Occipital lobe (tissue), 1 donor: ENCODE measurements at regions not wholly inside any gene's neighbourhood (a gene's known extent, or its start where the extent isn't known, plus 50 kb on each side); places are given as distances from the start of the nearest gene placed in this dataset.

Experiments used
- DNase-seq: peaks from one replicate; lab custom pipeline; 2025; lab: John Stamatoyannopoulos, UW

GRCh38 chr2:144967961-144968360, 448.0 kb upstream of the ZEB2 start:
- no peak for DNase-seq

GRCh38 chr2:144965172-144965571, 445.3 kb upstream of the ZEB2 start:
- no peak for DNase-seq

DNA sequence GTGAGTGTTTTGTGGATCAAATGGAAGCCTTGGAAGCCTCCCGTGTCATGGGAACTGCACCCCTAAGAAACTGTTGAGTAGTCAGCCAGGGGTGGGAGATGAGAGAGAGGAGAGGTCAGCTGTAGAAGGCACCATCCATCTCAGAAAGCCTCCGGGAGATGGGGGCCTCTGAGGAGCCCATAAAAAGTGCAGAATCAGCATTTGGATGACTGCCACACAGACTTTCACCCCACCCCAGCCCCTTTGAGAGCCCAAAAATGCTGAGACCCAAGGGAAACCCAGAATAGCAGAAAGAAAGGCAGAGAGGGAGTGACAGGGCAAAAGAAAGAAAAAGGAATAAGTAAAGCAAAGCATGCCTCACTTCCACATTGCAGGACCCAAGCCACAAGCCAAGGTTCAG, 443.1 kb upstream of the ZEB2 start:
- DNase-seq, result no peak

DNA sequence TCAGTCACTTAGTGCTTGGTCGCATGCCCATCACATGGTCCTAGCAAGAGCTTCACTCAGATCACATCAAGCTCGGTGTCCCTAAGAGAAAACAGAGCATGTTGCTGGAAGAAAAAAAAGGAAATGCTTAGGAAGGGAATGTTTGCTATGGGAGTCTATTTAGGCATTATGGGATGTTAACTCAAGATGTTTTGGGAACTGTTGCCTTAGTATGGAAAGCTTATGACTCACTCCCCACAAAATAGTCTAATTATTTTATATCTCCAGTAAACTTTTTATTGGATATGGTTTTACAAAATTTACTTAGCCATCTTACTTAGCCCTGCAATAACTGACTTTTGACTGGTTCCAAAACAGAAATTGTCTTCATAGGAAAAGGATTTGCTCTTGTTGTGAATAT, 439.5 kb upstream of the ZEB2 start:
- DNase-seq, result no peak

- no peak for DNase-seq
Measured at GRCh38 chr2:144950899-144951560, 431.1 kb upstream of the ZEB2 start.

DNA sequence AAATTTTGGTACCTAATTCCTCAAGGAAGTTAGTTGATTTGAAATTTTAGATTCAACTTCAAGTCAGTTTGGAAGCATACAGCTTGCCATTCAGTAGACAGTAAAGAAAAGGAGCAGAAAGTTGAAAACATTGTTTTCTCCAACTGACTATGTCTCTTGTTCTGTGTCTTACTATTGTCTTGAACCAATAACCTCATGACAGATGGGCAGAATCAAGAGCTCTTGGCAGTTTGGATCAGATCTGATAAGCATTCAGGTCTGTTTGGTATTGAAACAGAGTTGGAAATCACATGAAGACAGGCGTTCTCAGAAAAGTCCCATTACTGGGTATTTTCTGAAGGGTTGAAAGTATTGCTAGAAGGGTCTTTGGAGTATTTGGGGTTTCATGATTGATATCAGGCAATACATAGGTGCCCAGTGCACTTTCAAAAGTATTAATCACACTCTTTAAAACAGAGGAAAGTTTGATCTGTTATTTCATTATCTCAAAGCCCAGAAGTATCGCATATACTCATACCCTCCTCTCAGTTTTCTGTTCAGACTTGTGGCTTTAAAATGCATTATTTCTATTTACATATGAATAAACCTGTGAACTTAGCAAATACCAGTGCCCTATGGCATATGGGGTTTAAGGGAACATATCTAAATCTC, 428.4 kb upstream of the ZEB2 start:
- no peak for DNase-seq

DNA sequence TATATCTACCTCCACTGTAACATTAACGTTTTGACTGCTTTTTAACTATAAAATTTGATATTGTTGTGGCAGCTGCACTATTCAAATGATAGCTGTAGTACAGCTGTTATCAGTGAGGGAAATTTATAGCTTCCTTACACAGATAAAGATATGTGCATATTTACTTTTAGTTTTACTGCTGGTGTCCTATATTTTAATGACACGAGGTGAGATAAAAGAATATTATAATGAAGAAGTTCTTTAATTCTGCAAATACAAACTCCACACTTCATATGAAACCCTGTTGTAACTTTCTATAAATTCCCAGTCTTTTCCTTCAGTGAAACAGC, 427.8 kb upstream of the ZEB2 start:
- DNase-seq, result no peak

GRCh38 chr2:144946263-144946662, 426.3 kb upstream of the ZEB2 start:
- DNase-seq, result no peak

GRCh38 chr2:144944546-144945220, 424.8 kb upstream of the ZEB2 start:
- no peak for DNase-seq

DNA sequence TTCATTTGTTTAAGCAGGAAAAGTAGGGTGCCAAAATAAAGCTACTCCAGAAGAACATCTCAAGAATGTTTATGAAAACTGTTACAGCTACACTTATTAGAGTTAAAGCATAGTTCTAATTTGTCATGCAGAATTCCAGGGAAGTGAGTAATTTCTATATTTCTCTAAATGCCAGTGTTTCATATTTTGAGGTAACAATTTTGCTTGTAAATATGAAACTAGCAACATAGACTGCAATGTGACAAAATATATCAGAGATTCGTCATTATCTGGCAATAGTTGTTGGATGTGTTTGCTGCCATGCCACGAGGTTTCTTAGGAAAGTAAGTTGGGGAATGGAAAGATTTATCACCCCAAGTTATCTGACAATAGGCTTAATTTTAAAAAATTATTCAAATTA, 424.1 kb upstream of the ZEB2 start:
- DNase-seq, result no peak

- no peak for DNase-seq
Measured at GRCh38 chr2:144943293-144943941, 423.5 kb upstream of the ZEB2 start.

GRCh38 chr2:144942516-144943256, 422.8 kb upstream of the ZEB2 start:
- no peak for DNase-seq

DNA sequence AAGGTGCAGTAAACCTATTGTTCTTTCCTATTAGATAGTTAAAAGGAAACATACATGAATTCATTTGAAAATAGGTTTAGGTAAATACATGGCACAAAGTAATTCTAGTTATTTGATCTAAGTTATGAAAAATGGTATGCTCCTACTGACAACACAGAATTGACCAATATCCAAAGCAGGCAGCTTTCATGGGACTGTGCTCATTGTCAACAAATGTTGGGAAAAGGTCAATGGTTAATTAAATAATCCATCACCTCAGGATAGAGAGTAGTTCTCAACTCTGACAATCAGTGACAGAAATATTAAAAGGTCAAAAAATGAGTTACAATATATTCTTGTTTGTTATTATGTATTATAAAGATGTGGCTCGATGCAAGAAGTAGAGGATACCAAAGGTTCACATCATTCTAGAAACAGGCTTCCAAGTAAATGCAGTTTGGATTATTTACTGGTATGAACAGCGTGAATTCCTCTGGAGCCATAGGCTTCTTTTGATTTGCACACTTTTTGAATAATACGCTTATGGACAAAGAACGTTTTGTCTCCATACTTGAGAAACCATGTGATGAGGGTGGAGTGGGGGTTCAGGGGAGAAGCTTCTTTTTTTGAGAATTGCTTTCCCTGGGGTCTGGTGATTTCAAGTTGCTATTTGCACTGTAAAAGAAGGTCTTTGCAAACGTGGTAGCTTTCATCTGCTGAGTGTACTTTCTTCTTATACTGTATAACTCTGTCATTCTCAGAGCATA, 422.0 kb upstream of the ZEB2 start:
- DNase-seq, result no peak

- no peak for DNase-seq
Measured at GRCh38 chr2:144939590-144939989, 419.7 kb upstream of the ZEB2 start.

- DNase-seq, result no peak
Measured at GRCh38 chr2:144937910-144938709, 418.2 kb upstream of the ZEB2 start.

GRCh38 chr2:144937066-144937465, 417.1 kb upstream of the ZEB2 start:
- DNase-seq, result no peak

- no peak for DNase-seq
Measured at GRCh38 chr2:144936442-144936841, 416.5 kb upstream of the ZEB2 start.

DNA sequence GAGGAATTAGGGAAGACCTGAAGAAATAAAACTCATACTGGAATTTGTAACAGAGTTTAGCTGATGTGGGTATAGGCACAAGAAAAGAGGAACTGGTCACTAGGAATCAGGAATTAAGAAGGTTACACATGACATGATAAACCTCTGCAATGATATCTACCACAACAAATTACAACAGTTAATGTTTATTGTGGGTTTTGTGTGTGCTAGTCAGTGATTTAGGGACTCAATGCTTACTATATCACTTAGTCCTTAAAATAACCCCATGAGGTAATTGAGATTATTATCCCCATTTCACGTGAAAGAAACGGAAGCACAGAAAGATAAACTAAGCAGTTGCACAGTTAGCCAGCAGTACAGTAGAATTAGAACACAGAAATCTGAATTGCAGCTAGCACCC, 415.8 kb upstream of the ZEB2 start:
- DNase-seq, result no peak

DNA sequence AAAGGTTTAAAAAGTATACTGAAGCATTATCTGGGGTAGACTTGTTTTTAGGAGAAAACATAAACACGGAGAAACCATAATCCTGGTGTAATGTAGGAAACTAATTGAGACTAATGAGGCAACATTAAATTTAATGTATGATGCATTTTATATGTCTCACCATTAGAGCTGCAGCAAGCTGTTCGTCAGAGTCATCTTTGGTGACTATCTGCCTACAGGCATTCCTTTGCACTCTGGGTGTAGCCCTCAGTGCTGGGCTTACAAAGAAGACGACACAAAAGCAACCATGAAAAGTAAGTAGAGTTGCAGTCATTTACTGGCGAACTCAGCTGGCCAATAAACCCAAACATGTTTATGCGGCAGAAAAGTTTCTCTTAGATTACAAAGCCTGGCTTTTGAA, 415.3 kb upstream of the ZEB2 start:
- DNase-seq, result no peak

DNA sequence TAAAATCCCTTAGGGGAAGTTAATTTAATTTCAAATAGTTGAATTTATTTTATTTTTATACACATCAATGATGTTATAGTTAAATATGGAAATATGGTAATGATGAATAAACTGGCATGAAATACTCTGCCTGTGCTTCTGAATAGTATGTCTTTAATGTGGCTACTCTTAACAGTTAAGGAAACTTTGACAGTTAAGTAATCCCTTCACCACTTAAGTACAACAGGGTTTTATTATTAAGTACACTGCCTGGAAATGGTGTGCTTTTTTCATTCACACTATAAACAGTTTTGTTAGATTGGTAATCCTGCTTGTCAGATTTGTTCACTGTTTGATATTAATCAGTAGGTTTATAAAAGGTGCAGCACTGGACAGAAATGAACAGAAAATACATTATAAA, 412.0 kb upstream of the ZEB2 start:
- DNase-seq, result no peak
